H1 (cell line): ENCODE measurements at regions not wholly inside any gene's neighbourhood (a gene's known extent, or its start where the extent isn't known, plus 50 kb on each side); places are given as distances from the start of the nearest gene placed in this dataset.
"Not testable (repeated sequence)": the region's sequence is repeated elsewhere in the genome, so short reads cannot be mapped to it uniquely, and the experiment has no call there.

ENCODE experiments used
- CEBPB ChIP-seq: IDR thresholded peaks from 2 replicates; pipeline ENCODE4 v1.6.1; 2012; ENCODE audit warnings: low read depth, low read length
- CHD2 ChIP-seq: IDR thresholded peaks from 2 replicates; pipeline ENCODE4 v1.6.1; 2012; ENCODE audit warnings: low read length, improper control_type of control experiment
- EP300 ChIP-seq, 2 experiments: IDR thresholded peaks; 1 replicate in 1 of 2; 2 replicates in 1 of 2; pipeline ENCODE4 v1.6.1; 2011 to 2012; ENCODE audit warnings: low read depth in 2 of 2, low read length in 2 of 2, mild to moderate bottlenecking in 2 of 2, borderline replicate concordance in 1 of 2, inconsistent platforms in 1 of 2, moderate library complexity in 1 of 2
- EZH2 ChIP-seq: fragments of 200-600 bp; sonication (generic); IDR thresholded peaks from 2 replicates; pipeline ENCODE4 v1.7.1; 2012; ENCODE audit warnings: low read depth, mild to moderate bottlenecking, moderate library complexity, low read length, inconsistent platforms; ENCODE audit not compliant: severe bottlenecking
- GTF2F1 ChIP-seq: IDR thresholded peaks from 2 replicates; pipeline ENCODE4 v1.6.1; 2012; ENCODE audit warnings: low read depth, low read length, improper control_type of control experiment, borderline replicate concordance
- POLR2A ChIP-seq, 2 experiments: IDR thresholded peaks; 1 replicate in 1 of 2; 2 replicates in 1 of 2; pipeline ENCODE4 v1.6.1; 2011; ENCODE audit warnings: low read depth in 2 of 2, low read length in 2 of 2, mild to moderate bottlenecking in 2 of 2; ENCODE audit errors: control extremely low read depth in 1 of 2
- RAD21 ChIP-seq, 2 experiments: IDR thresholded peaks in 1 of 2; conservative IDR thresholded peaks in 1 of 2; 2 replicates each; pipeline ENCODE4 v1.6.1; 2011; ENCODE audit warnings: low read depth in 2 of 2, low read length in 2 of 2, improper control_type of control experiment in 1 of 2, inconsistent platforms in 1 of 2, mild to moderate bottlenecking in 1 of 2, moderate library complexity in 1 of 2
- RFX5 ChIP-seq: IDR thresholded peaks from 2 replicates; pipeline ENCODE4 v1.6.1; 2011; ENCODE audit warnings: low read depth, low read length, improper control_type of control experiment, borderline replicate concordance
- SIX5 ChIP-seq: IDR thresholded peaks from 2 replicates; pipeline ENCODE4 v1.6.1; 2011; ENCODE audit warnings: mild to moderate bottlenecking, low read depth, low read length
- TEAD4 ChIP-seq: IDR thresholded peaks from 2 replicates; pipeline ENCODE4 v1.6.1; 2012; ENCODE audit warnings: low read depth, low read length, inconsistent platforms, mixed read lengths
- TF ChIP-seq, protein P1 (sequence below), 3 experiments: IDR thresholded peaks; 1 replicate in 2 of 3; 2 replicates in 1 of 3; pipeline versions ENCODE4 v1.5.1 to v1.6.1; 2011; ENCODE audit warnings: low read length in 3 of 3, mild to moderate bottlenecking in 3 of 3, inconsistent platforms in 2 of 3, low read depth in 1 of 3, moderate library complexity in 1 of 3; ENCODE audit not compliant: insufficient read depth in 1 of 3; ENCODE audit errors: control extremely low read depth in 1 of 3

- not testable (repeated sequence) for TF ChIP-seq TEAD4; CHD2; GTF2F1; CEBPB; SIX5; EZH2; POLR2A (IDR thresholded peaks at IDR 0.05; ENCODE audit: control extremely low read depth in 1 of 2, low read depth in 2 of 2, low read length in 2 of 2); RFX5; EP300 (IDR thresholded peaks at IDR 0.05; ENCODE audit: borderline replicate concordance in 1 of 2, low read depth in 2 of 2, low read length in 2 of 2); RAD21 (IDR thresholded peaks at IDR 0.05 in 1 of 2, conservative IDR thresholded peaks at IDR 0.05 in 1 of 2; ENCODE audit: low read depth in 2 of 2, low read length in 2 of 2)
- TF ChIP-seq, protein P1, sequence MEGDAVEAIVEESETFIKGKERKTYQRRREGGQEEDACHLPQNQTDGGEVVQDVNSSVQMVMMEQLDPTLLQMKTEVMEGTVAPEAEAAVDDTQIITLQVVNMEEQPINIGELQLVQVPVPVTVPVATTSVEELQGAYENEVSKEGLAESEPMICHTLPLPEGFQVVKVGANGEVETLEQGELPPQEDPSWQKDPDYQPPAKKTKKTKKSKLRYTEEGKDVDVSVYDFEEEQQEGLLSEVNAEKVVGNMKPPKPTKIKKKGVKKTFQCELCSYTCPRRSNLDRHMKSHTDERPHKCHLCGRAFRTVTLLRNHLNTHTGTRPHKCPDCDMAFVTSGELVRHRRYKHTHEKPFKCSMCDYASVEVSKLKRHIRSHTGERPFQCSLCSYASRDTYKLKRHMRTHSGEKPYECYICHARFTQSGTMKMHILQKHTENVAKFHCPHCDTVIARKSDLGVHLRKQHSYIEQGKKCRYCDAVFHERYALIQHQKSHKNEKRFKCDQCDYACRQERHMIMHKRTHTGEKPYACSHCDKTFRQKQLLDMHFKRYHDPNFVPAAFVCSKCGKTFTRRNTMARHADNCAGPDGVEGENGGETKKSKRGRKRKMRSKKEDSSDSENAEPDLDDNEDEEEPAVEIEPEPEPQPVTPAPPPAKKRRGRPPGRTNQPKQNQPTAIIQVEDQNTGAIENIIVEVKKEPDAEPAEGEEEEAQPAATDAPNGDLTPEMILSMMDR (IDR thresholded peaks at IDR 0.05; ENCODE audit: control extremely low read depth in 1 of 3, insufficient read depth in 1 of 3, low read depth in 1 of 3, low read length in 3 of 3) = not testable (repeated sequence)
These were observed 300.7 kb downstream of the CDY2B start for GRCh38 chrY:17579131-17579955.
